OCI-LY7 (cell line): ENCODE measurements at regions not wholly inside any gene's neighbourhood (a gene's known extent, or its start where the extent isn't known, plus 50 kb on each side); places are given as distances from the start of the nearest gene placed in this dataset.

Source experiments
- BruUV-seq: library from RNA; stranded (reverse); fragments of 400-500 nt; replicated peaks from 2 replicates; lab custom pipeline; 2021; lab: Mats Ljungman, UMichigan
- CTCF ChIA-PET: fragments of 300-600 bp; sonication (Branson Sonifier 250); formaldehyde crosslinking; loops from one replicate; lab custom pipeline; 2022; ENCODE audit warnings: antibody characterized with exemption; ENCODE audit not compliant: unreplicated experiment; lab: Charles Lee
- POLR2A ChIA-PET: fragments of 300-600 bp; sonication (Branson Sonifier 250); formaldehyde crosslinking; loops from one replicate; lab custom pipeline; 2022; ENCODE audit warnings: antibody characterized with exemption; lab: Charles Lee
- DNase-seq: peaks from one replicate; pipeline ENCODE4 v3.0.0-alpha.2; 2015; ENCODE audit warnings: low spot score
- H2AFZ ChIP-seq: fragments of 200-600 bp; sonication (generic), shearing (Covaris generic); 2 replicates; pipeline ENCODE4 v1.6.1; 2014; ENCODE audit warnings: mild to moderate bottlenecking, antibody characterized with exemption, low read length, moderate library complexity
- H3K27ac ChIP-seq: fragments of 200-600 bp; sonication (generic); 2 replicates; pipeline ENCODE4 v1.5.1; 2014; ENCODE audit warnings: mixed run types, low read depth, mild to moderate bottlenecking, moderate library complexity, low read length, inconsistent platforms; ENCODE audit not compliant: poor library complexity, severe bottlenecking
- H3K36me3 ChIP-seq: fragments of 200-600 bp; sonication (generic); 2 replicates; pipeline ENCODE4 v1.6.1; 2014; ENCODE audit warnings: mild to moderate bottlenecking, antibody characterized with exemption, low read length, moderate library complexity, mixed read lengths; ENCODE audit not compliant: insufficient read depth
- H3K4me1 ChIP-seq: fragments of 200-600 bp; sonication (generic); 2 replicates; pipeline ENCODE4 v1.5.1; 2014; ENCODE audit warnings: mild to moderate bottlenecking, low read length; ENCODE audit not compliant: insufficient read depth, poor library complexity, severe bottlenecking
- H3K4me2 ChIP-seq: fragments of 200-600 bp; sonication (generic); 2 replicates; pipeline ENCODE4 v1.6.1; 2014; ENCODE audit warnings: mild to moderate bottlenecking, low read length
- H3K4me3 ChIP-seq: fragments of 200-600 bp; sonication (generic); 2 replicates; pipeline ENCODE4 v1.5.1; 2014; ENCODE audit warnings: mild to moderate bottlenecking, low read depth, low read length; ENCODE audit not compliant: poor library complexity, severe bottlenecking
- H3K79me2 ChIP-seq: fragments of 200-600 bp; sonication (generic); 2 replicates; pipeline ENCODE4 v1.6.1; 2016; ENCODE audit warnings: low read depth, mild to moderate bottlenecking, low read length, moderate library complexity, mixed read lengths; ENCODE audit not compliant: insufficient read depth
- H3K9me2 ChIP-seq: fragments of 200-600 bp; sonication (generic); 2 replicates; pipeline ENCODE4 v1.6.1; 2016; ENCODE audit warnings: mild to moderate bottlenecking, low read length, mixed read lengths; ENCODE audit not compliant: insufficient read depth
- H3K9me3 ChIP-seq: fragments of 200-600 bp; sonication (generic); 2 replicates; pipeline ENCODE4 v1.6.1; 2014; ENCODE audit warnings: mild to moderate bottlenecking, mixed run types, low read length, mixed read lengths
- H4K20me1 ChIP-seq: fragments of 200-600 bp; sonication (generic); 2 replicates; pipeline ENCODE4 v1.6.1; 2014; ENCODE audit warnings: mild to moderate bottlenecking, antibody characterized with exemption, low read length, moderate library complexity, mixed read lengths; ENCODE audit not compliant: insufficient read depth
- EZH2phosphoT487 ChIP-seq: fragments of 200-600 bp; sonication (generic); IDR thresholded peaks from 2 replicates; pipeline ENCODE4 v1.6.1; 2018; ENCODE audit warnings: low read depth, borderline replicate concordance, mild to moderate bottlenecking, mixed run types, antibody characterized with exemption, low read length, moderate library complexity, mixed read lengths
- intact Hi-C: fragments of 100-400 bp; cut with micrococcal nuclease; formaldehyde crosslinking; loops from one replicate; pipeline ENCODE4 v1.10.0; 2022; ENCODE audit not compliant: unreplicated experiment
- TF ChIP-seq, protein P1 (sequence below): fragments of 200-600 bp; sonication (generic); conservative IDR thresholded peaks from 2 replicates; pipeline ENCODE4 v1.5.1; 2014; ENCODE audit warnings: mild to moderate bottlenecking, antibody characterized with exemption, low read length, moderate library complexity, mixed read lengths

DNA sequence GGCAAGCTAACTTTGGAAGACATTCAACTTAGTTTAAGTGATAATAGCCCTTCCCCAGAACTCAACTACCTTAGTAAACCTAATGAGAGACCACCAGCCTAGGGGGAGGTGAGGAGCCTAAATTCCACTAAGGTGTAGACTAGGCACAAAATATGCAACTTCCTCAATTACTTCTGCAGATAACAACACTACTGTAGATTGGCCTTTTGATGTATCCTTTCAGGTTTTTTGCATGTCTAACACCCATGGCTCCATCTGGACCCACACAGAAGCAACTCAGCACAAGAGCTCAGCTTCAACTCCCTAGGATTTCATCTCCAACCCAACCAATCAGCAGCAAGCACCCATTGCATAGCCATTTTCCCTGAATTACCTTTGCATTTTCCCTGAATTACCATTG lies 353.3 kb downstream of the AKAIN1 start:
- intact Hi-C loops, result no loop called here
- DNase-seq, result no peak
- TF ChIP-seq, protein P1, sequence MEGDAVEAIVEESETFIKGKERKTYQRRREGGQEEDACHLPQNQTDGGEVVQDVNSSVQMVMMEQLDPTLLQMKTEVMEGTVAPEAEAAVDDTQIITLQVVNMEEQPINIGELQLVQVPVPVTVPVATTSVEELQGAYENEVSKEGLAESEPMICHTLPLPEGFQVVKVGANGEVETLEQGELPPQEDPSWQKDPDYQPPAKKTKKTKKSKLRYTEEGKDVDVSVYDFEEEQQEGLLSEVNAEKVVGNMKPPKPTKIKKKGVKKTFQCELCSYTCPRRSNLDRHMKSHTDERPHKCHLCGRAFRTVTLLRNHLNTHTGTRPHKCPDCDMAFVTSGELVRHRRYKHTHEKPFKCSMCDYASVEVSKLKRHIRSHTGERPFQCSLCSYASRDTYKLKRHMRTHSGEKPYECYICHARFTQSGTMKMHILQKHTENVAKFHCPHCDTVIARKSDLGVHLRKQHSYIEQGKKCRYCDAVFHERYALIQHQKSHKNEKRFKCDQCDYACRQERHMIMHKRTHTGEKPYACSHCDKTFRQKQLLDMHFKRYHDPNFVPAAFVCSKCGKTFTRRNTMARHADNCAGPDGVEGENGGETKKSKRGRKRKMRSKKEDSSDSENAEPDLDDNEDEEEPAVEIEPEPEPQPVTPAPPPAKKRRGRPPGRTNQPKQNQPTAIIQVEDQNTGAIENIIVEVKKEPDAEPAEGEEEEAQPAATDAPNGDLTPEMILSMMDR, result no peak
- no peak for TF ChIP-seq EZH2phosphoT487
- Histone ChIP-seq H3K27ac (no peak overlapping the region), H2AFZ (no peak overlapping the region), H3K4me2 (no peak overlapping the region), H3K79me2 (no peaks in the 10 kb centered on the region), H3K4me3 (no peak overlapping the region), H4K20me1 (no peaks in the 10 kb centered on the region), H3K36me3 (no peaks in the 10 kb centered on the region), H3K9me2 (no peaks in the 10 kb centered on the region), H3K4me1 (no peaks in the 10 kb centered on the region), H3K9me3 (no peaks in the 10 kb centered on the region)
- ChIA-PET CTCF (no interaction called here), POLR2A (interaction anchor here (0.8 kb wide), 1 partner anchor 405 kb away, joined by 3 read pairs; no protein-coding TSS in a partner anchor)
- no TSS peak for BruUV-seq

DNA sequence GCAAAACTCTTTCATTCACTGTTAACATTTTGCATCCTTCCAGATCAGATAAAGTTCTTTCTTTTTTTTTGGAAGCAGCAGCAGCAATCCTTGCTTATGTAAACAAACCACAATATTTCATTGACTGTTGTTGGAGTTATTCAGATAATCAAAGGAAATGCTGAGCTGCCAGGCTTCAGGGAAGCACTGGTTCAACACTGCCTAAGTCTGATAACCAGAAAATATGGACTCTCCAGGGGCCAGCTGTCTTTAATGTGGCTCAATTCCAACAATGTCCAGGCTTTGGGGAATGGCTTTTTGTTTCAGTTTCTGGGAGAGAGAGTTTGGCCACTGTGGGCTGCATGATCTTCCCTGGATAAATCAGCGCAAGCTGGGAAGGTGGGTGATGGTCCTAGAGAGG lies 354.3 kb downstream of the AKAIN1 start:
- CTCF ChIA-PET, result no interaction called here
- POLR2A ChIA-PET, result no interaction called here
- Histone ChIP-seq H4K20me1 (no peaks in the 10 kb centered on the region), H3K36me3 (no peaks in the 10 kb centered on the region), H3K79me2 (no peaks in the 10 kb centered on the region), H3K9me3 (no peaks in the 10 kb centered on the region), H3K9me2 (no peaks in the 10 kb centered on the region), H3K27ac (no peak overlapping the region), H3K4me2 (no peak overlapping the region), H3K4me1 (no peaks in the 10 kb centered on the region), H3K4me3 (no peak overlapping the region), H2AFZ (no peak overlapping the region)
- TF ChIP-seq, protein P1, result no peak
- TF ChIP-seq EZH2phosphoT487, result no peak
- no peak for DNase-seq
- intact Hi-C loops, result no loop called here
- BruUV-seq, result no TSS peak

DNA sequence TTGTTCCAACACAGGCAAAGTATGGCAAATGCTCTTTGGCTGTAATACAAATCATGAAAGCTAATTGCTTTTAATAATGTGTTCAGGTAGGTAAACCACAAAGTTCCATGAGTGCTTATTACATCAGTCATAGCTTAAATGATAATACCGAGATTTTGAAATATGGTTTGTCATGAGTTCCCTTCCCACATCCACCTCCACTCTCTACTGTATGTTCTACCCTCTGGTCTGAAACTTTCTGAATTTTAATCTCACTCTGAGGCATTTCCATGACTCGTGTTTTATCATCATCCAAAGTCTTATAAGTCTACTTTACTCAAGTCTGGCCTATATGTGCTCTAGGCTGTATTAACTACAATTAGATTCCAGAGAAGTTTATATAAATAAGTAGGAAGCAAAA lies 354.8 kb downstream of the AKAIN1 start:
- Histone ChIP-seq H3K27ac (no peak overlapping the region), H3K4me3 (no peak overlapping the region), H3K79me2 (no peaks in the 10 kb centered on the region), H3K4me1 (no peaks in the 10 kb centered on the region), H3K4me2 (no peak overlapping the region), H2AFZ (no peak overlapping the region), H3K9me3 (no peaks in the 10 kb centered on the region), H3K9me2 (no peaks in the 10 kb centered on the region), H3K36me3 (no peaks in the 10 kb centered on the region), H4K20me1 (no peaks in the 10 kb centered on the region)
- intact Hi-C loops, result no loop called here
- CTCF ChIA-PET, result no interaction called here
- no TSS peak for BruUV-seq
- TF ChIP-seq EZH2phosphoT487, result no peak
- TF ChIP-seq, protein P1, result no peak
- POLR2A ChIA-PET, result no interaction called here
- DNase-seq, result no peak
